CD4-positive, alpha-beta T cell treated with Interferon gamma for 1 hour (primary cell): ENCODE measurements at regions not wholly inside any gene's neighbourhood (a gene's known extent, or its start where the extent isn't known, plus 50 kb on each side); places are given as distances from the start of the nearest gene placed in this dataset.

Source experiments
- DNase-seq: peaks from one replicate; pipeline ENCODE4 v3.0.0-alpha.2; 2020

DNA sequence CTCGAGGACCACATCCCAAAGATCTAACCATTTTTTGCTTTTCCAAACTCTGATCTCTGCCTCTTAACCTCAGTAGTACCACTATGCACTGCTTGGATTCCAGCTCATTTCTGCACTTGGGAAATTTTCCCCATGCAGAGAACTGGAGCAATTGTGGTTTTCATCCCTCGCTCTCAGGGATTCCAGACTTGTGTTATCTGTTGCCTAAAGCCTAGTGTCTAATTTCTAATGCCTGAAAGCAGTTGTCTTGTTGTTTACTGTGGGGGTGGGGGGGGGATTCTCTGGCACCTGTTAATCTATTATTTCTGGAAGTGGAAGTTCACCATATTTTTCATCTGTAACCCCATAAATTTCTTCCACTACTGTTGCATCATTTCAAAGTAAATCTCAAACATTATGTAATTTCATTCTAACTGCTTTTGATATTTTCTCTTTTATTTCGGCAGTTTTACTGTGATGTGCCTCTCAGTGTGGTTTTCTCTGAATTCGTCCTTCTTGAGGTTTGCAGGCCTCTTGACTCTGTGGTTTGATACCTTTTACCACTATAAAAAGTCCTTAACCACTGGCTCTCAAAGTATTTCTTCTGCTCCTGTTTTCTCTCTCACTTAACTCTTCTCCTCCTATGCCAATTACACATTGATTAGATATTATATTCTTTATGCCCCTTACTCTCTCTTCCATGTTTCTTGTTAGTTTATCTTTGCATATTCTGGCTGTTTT, 205.6 kb upstream of the EOLA2 start:
- no peak for DNase-seq

DNA sequence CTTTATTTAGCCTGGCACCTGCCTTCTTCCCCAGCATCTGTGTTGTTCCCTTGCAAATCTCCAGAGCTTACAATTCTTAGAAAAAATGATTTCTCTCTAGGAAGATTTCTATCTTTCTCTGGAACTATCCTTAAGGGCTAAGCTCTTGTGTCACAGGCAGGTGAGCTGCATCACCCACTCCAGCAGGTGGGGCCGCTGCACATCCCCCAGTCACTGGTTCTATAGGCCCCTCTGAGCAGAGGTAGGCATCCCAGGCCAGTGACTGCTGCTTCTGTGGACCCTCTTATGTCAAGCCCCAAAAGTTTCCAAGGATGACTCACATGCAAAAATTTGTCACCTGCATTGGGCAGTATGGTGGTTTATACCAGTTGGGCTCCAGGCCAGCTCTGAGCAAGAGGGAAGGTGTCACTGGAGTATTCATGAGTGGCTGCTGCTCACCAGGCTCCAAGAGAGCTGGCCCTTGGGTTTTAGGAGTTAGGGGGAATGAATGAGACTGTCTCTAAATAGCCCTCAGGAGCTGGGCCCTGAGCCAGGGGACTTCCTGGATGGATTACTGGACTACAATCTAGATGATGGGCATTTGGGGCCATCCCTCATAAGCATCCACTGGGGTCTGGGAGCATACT, 208.1 kb upstream of the EOLA2 start:
- DNase-seq, result no peak

DNA sequence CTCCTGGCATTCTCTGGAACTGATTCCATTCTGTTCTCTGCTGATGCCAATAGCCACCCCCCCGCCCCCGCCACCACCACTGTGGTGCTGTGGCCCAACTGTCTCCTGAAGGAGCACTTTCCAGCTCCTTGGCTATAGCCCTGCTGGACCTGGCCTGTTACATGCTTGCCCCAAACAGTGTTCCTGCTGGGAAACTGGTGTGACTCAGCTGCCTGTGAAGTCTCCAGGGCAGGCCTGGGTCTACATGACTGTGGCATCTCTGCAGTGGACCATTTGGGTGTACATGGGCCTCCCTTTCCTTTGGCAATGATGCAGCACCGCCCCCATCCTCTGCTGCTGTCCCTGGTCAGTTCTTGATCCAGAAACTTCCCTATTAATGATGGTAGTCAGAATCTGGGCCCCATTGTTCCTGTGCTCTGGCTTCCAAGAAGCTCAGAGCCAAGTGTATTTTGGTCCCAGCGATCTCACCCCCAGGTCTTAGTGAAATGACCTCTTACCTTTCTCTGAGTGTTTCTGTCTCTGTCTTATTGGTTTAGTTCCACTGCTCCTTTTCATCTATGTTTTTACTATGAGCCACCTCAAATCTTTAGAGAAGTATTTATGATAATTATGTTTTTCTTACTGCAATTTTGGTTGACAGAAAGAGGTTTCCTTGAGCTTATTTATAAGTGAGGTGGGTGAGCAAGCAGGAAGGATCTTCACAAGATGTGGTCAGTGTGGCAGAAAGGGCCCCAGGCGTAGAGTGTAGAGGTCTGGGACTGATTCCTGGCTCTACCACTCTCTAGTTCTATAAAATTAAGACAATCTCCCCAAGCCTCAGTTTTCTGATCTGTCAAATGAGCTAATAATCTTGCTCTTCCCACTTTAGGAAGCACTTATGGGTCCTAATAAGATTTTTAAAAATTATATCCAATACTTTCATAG, 210.7 kb upstream of the EOLA2 start:
- DNase-seq, result no peak

DNA sequence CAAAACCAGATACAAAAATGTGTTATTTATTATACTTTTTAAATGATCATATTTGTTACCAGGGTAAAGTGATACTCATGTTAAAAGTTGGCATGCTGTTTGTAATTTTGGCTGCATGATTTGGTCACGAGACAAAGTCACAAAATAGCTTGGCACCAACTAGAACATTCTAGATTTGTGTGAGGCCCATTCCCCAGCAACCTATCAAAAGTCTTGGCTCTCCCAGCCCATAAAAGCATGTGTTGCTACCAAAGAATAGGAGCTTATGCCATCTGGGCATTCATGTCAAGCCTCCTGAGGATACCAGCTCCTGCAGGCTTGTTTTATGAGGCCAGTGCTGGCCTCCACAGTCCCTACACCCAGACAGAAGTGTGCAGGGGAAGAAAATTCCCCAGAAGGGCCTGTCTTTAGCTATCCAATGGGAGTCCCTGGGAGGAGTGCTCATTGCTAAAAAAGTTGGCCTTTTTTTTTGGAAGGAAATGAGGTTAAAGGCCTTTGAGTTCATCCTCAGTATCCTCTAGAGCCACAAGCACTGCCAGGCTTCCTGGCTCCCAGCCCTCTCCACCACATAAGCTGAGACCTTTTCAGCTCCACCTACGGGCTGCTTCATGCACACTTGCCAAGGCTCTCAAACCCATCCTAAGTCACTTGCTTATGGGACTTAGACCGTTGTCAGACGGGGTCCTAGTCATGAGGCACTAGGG, 211.9 kb upstream of the EOLA2 start:
- DNase-seq, result no peak

DNA sequence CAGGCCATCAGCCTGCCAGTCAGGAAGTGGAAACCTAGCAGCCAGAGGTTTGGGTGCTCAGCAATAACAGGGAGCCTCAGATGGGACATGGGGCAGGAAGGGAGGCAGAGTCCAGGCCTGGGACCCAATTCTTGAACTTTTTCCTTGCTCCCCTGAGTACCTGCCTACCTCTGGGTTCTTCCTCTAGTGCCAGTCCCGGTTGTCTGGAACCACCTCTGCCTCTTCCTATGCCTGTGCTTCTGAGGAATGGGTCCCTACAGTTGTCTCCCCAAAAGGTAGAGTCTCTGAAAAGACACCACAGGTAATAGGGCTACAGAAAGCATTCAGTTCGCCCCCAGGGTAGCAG, 212.4 kb upstream of the MAMLD1 start:
- no peak for DNase-seq

DNA sequence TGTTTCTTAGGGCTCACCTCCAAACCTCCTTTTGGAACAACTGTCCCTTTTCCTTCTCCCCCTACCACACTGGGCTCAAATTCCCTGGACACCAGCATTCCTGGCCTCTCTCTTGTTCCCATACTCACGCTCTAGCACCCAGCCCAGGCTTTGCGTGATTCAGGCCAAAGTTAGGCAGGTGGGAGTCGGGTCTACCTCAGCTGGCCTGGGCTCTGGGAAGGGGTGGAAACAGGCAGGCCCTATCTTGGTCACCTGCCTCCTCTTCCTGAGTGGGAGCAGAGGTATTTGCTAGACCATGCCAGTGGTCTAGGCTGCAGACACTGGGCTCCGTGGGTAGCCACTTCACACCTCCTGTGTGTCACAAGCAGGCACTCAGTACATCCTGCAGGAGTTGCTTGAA, 211.1 kb upstream of the MAMLD1 start:
- DNase-seq, result no peak

DNA sequence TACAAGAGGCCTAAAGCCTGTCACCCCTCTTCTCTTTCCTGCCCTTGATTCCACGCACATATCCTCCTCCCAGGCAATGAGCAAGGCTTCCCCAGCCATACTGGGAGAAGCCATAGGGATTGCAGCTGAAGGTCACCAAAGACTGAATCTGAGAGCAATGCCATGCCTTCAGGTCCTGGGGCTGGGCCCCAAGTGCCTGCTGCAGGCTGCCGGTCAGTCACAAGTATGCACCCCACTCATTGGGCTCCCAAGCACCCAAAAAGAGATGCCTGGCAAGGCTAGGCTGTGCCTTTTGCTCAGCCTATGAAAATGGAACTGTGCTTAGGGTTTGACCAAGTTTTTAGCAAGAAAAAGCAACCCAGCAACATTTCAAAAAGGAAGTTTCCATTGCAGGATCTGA, 210.6 kb upstream of the MAMLD1 start:
- DNase-seq, result no peak

DNA sequence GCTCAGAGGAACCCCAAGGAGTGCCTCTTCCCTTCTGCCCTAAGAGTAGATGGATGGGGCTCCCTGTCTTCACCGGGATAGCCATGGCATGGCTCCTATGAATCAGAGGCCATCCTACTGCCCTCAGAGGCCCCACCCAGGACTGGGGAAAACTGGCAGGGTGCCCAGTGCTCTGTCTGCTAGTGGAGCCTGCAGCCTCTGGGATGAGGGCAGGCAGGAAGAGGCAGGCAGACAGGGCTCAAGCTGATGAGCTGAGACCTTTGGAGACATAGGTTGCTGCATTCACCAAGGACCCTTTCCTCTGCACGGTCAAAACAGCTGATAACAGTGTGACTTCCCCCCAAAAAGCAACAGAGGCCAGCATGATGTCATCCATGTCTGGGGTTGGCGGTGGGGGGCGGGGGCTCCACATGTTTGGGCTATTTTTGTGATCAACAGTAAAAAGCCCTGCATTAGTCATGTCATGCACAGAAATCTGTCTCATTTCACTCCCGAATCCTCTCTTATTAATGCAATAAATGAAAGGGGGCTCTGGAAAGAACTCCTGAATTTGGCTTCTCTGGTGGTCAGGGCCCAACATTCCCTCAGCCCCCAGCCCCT, 207.6 kb upstream of the MAMLD1 start:
- no peak for DNase-seq

DNA sequence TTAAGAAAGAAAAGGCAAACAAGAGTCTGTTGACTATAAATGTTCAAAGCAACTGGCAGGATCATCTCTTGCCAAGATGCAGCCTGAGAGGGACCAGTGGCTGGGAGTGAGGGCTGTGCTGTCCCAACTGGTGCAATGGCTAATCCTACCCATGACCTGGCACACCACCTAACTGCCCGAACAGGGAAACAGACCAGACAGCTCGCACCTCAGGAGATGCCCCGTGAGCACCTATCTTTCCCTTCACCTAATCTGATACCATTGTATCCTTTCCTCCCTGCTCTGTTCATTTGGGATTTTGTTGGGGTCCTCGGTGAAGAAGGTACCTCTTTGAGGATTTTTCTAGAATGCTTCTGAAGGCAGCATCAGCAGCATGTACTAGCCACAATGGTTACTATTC, 206.5 kb upstream of the MAMLD1 start:
- DNase-seq, result no peak

DNA sequence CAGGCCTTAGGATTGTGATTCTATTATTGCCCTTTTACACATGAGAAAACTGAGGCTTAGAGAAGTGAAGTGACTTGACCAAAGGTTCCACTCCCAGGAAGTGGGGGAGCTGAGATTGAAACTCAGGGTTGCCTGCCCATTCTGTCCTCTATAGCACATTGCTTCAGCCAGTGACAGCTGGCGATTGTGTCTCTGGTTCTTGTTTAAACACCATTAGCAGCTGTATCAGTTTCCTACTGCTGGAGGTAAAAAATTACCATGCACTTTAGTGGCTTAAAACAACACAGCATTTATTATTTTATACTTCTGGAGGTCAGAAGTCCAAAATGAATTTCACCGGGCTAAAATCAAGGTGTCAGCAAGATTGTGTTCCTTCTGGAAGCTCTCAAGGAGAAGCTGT, 205.8 kb upstream of the MAMLD1 start:
- no peak for DNase-seq

DNA sequence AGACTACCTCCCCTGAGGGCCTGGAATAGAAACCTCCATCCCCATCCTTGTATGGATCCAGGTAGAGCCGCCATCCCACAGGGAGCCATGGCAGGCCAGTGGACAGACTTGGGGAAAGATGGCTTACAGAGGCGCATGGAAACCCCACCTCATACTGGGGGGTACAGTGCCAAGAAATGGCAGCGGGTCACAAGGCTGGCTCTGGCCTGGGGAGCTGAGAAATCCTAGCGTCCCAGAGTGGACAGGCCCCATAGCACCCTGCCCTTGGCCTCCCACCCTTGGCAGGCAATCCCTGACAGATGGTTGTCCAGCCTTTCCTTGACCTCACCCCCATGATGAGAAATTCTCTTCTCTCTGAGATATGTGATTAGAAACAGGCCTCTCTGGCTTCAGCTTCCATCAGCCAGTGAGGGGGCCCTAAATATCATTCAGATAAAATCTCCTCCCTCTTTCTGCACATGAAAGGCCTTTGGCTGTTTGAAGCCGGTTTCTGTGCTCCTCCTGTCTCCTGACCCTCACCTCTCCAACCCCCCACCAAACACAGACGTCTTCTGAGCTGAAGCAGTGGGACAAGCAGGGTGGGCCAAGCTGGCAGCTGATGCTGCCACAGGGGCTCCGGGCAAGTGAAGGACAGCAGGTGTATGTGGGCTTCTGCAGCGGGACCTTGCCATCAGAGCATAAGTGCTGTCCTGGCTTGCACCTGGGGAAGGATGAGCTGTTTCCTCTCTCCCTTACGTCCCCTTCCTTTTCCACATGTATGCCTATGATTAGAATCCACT, 204.4 kb upstream of the MAMLD1 start:
- no peak for DNase-seq

DNA sequence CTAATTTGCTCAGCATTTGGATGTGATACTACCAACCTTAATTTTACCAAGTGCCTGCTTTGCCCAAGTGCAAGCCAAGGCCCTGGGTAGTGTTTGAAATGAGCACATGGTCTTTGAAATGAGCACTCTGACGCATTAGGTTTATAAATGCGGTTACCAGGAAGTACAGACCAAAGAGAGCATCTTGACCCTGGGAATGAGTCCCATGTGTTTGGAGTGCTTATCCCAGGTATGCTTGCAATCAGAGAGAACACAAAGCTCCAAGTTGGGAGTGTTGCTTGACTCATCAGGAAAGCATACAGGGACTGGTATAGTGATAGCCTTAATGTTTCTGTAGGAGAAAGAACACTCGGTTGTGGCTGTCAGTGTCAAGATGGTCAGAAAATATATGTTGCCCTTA, 203.6 kb upstream of the MAMLD1 start:
- DNase-seq, result no peak

DNA sequence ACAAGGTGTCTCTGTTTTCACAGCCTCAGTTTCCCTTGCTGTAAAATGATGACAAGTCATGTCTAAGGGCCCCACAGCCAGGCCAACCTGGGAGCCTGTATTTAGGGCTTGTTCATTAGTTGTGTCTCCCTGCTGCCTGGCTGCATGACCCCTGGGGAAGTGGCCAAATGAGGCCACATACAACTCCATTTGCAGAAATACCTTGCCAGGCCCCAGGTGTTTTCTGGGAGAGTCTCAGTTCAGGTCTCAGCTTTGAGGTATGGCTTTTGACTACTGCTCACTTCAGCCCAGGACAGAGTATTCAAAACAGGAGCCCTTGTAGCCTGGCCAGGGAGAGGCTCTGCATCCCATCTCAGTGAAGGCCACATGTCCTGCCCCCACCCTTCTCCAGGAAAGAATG, 202.5 kb upstream of the MAMLD1 start:
- DNase-seq, result no peak

DNA sequence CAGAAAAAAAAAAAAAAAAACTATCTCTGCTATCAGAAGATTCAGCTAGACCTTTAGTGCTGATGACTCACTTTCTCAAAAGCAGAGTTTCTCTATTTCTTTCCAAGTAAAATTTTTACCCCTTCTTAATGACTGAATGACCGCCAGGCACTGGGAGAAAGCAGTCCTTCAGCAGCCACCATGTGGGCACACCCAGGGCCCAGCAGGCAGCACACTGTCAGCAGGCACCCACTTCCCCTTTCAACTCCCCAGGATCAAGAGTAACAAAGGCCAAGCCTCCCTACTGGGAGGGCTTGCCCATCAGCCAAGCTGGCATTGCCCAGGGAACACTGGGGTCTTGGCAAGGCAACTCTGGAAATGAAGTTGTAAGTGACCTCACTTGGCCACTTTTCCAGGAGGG, 201.9 kb upstream of the MAMLD1 start:
- no peak for DNase-seq

DNA sequence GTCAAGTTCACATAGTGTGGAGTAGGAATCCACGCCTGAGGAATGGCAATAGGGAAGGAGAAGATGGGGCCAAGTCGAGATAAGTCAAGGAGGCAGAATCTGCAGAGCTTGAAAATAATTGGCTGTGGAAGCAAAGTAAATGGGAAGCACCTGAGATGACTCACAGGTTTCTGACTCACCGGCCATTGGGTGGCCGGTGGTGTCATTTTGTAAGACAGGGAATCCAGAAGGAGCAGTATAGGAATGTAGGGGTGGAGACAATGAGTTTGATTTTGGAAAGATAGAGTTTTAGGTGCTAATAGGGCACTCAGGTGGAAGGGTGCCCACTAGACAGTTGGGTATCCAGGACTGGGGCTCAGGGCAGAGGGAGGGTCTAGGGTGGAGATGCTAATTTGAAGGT, 201.0 kb upstream of the MAMLD1 start:
- no peak for DNase-seq

DNA sequence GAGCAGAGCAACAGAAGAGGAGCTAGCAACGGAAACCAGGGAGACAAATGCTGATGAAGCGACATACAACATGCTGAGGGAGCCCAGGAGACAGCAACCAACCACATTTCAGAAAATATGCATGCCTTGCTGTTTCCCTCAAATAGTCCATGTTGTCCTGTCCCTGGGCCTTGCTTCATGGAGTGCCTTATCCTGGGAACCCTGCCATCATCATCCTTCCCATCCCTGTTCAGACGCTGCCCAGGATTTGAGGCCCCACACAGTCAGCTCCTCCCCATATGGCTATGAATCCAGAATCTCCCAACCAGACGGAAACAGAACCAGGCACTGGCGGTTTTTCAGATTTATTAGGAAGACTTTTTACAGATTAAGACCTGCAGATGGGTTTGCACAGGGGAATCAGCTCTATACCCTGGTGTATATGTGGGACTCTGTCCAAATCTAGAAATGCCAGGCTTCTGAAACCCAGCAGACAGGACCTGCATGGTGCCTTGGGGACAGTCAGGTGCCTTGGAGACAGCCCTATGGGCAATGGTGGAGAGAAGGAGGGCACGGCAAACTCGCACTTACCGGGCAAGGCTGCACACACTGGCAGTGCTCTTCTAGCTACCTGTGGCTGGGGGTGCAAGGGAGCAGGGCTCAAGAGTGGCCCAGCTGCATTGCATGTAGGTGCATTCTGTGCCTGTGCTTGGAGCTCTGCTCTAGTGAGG, 199.7 kb upstream of the MAMLD1 start:
- DNase-seq, result no peak

DNA sequence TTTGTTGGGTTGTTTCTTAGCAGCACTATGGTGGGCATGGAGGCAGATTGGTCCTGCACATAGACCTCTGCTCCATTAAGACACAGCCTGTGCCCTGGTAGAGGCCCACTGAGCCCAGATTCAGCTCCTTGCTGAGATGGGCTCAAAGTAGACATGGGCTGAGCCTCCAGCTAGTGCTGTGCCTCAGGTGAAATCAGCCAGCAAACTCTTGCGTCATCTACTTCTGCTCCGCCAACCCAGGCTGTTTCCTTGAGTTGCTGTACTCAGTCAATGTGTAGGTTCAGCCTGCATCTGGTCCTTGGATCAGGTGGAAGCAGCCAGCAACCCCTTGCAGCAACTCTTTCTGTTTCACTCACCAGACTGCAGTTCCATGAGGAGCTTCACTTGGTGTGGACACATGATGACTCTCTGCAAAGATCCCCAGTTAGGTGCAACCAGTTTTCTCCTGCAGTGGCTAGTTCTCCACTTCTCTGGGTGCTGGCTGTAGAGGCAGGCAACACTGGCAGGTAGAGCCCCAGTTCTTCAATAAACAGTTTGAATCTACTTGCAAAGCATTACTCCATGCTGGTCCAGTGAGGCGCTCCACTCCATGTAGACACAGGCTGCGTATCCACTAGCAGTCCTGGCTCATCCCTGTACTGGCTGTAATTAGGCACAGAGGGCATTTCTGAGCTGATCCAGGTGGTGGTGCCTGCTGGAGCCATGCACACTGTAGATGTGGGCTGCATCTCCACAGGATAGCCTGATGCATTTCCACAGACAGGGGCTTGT, 199.0 kb upstream of the MAMLD1 start:
- no peak for DNase-seq

DNA sequence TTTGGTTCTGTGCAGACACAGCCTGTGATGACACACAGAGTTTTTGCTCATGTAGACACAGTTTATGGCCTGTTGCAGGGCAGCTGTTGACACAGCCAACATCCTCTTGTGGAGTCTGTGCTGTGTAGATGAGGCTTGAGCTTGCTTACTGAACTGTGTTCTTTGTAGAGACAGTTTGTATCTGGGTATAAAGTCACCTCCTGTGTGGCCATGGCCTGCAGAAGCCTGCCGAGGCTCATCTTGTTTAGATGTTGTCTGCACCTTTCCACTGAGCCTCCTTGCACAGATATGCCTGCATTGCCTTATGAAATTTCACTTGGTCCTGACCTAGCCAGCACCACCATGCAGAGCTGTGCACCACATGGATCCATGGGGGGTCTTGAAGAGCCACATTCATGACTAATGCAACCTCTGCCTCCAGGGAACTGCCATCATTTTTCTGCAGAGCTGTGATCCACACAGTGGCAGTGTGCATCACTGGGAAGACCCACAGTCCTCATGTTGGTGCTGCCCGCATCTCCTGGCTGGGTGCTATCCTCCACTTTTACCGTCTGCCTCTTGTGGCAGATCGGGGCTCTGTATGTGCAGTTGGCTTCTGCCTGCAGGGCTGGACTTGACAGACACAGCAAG, 198.0 kb upstream of the MAMLD1 start:
- no peak for DNase-seq

DNA sequence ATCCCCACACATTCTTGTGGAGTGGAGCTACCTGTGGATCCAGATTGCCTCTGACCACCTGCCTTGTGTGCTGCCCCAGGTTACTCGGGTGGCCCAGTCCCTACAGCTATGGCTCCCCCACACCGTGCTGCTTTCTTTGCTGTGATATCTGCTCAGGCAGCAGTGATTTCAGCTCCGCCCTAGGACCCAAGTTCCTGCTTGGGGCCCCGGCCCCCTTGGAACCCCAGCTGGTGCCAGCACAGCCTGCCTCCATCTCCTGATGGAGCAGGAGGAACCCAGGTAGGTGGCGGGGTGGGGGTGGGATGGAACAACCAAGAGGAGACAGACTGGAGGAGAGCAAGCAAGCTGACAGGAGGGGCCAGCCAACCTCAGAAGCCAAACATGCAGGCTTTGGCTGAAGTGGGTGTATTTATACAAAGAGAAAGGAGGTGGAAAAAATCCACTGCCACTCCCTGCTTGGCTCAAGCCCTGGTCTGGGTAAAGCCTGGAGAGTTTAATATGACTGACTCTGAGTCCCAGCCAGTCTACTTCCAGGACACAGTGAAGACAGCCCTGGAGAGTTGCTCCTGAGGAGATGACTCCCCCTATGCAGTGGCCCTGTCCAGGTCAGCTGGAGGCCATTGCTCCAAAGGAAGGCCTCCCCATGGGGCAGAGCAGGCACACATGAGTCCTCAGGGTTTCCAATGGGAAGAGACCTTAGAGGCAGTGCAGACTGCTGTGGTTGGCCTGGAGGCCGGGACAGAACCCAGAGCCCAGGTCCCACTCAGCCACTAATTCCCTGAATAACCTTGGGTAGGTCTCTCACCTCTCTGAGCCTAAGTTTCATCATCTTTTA, 197.1 kb upstream of the MAMLD1 start:
- no peak for DNase-seq
